H1 (cell line): ENCODE measurements at regions not wholly inside any gene's neighbourhood (a gene's known extent, or its start where the extent isn't known, plus 50 kb on each side); places are given as distances from the start of the nearest gene placed in this dataset.

Source experiments
- CBX8 ChIP-seq: fragments of 300-800, 300-1000 bp; sonication (generic); IDR thresholded peaks from 2 replicates; pipeline ENCODE4 v1.7.1; 2016; ENCODE audit warnings: low read depth, low read length, borderline replicate concordance
- TBP ChIP-seq: IDR thresholded peaks from 2 replicates; pipeline ENCODE4 v1.6.1; 2011; ENCODE audit warnings: low read depth, low read length, improper control_type of control experiment

GRCh38 chr3:191912616-191913204 lies 451.7 kb downstream of the PYDC2 start (continued):
- TF ChIP-seq CBX8 (no peak), TBP (no peak)
